ENCODE measurements at regions not wholly inside any gene's neighbourhood (a gene's known extent, or its start where the extent isn't known, plus 50 kb on each side); places are given as distances from the start of the nearest gene placed in this dataset.

DNA sequence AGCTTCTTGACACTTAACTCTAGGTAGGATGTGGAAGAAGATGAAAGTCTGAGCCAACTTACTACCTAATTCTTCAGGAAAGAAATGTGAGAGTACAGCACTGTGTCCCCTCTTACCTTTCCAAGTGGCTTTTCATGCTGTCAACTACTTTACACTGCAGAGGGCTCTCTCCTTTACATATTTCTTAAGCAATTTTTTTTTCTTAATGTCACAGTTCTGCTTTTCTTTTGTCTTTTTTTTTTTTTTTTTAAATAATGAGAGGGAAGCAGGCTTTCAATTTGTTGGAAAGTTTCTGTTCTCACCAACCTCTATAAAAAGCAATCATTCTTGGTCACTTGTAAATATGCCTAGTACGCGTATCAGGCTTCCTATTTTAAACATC is 212.7 kb upstream of the MIR17HG start:
- ATAC-seq (ENCODE audit: low read depth) (no peak), DNase-seq (no peak)
- no peaks in the 10 kb centered on the region for H3K27me3 Mint-ChIP-seq
- CTCF ChIA-PET, result interaction anchor here (0.8 to 1.4 kb wide), 3 partner anchors 10 to 271 kb away, joined by 3 to 4 read pairs (median 3); no protein-coding TSS in a partner anchor
- H3K27ac Mint-ChIP-seq, result no peak overlapping the region
- intact Hi-C loops (cut with micrococcal nuclease), result loop anchor here (1.0 kb wide), 4 partner anchors 114 to 325 kb away; no protein-coding TSS in a partner anchor
- H3K36me3 Mint-ChIP-seq (ENCODE audit: low read depth), result no peaks in the 10 kb centered on the region
- TF ChIP-seq CTCF (IDR thresholded peaks at IDR 0.05), result no peak
- no peaks in the 10 kb centered on the region for H3K4me1 Mint-ChIP-seq
- H3K4me3 Mint-ChIP-seq, result no peak overlapping the region
- no peaks in the 10 kb centered on the region for H3K9me3 Mint-ChIP-seq
- POLR2A ChIA-PET, result no interaction called here

GRCh38 chr13:91135376-91135775 is 212.1 kb upstream of the MIR17HG start:
- DNase-seq, result no peak
- no peak for ATAC-seq (ENCODE audit: low read depth)
- H3K27me3 Mint-ChIP-seq, result no peaks in the 10 kb centered on the region
- CTCF ChIA-PET, result interaction anchor here (0.8 to 1.4 kb wide), 3 partner anchors 11 to 585 kb away, joined by 3 to 4 read pairs (median 4); no protein-coding TSS in a partner anchor
- TF ChIP-seq CTCF (IDR thresholded peaks at IDR 0.05), result no peak
- H3K36me3 Mint-ChIP-seq (ENCODE audit: low read depth), result no peaks in the 10 kb centered on the region
- H3K27ac Mint-ChIP-seq, result no peak overlapping the region
- H3K9me3 Mint-ChIP-seq, result no peaks in the 10 kb centered on the region
- no peaks in the 10 kb centered on the region for H3K4me1 Mint-ChIP-seq
- POLR2A ChIA-PET, result no interaction called here
- intact Hi-C loops (cut with micrococcal nuclease), result loop anchor here (1.0 kb wide), 1 partner anchor 324 kb away; no protein-coding TSS in a partner anchor
- H3K4me3 Mint-ChIP-seq, result no peak overlapping the region

- intact Hi-C loops (cut with micrococcal nuclease), result loop anchor here (1.0 kb wide), 1 partner anchor 323 kb away; no protein-coding TSS in a partner anchor
- ATAC-seq (ENCODE audit: low read depth) (no peak), DNase-seq (no peak)
- Mint-ChIP-seq H3K4me3 (no peak overlapping the region), H3K27me3 (no peaks in the 10 kb centered on the region), H3K4me1 (no peaks in the 10 kb centered on the region), H3K9me3 (no peaks in the 10 kb centered on the region), H3K27ac (no peak overlapping the region), H3K36me3 (ENCODE audit: low read depth) (no peaks in the 10 kb centered on the region)
- TF ChIP-seq CTCF (IDR thresholded peaks at IDR 0.05), result no peak
- ChIA-PET CTCF (interaction anchor here (0.8 kb wide), 1 partner anchor 584 kb away, joined by 4 read pairs; no protein-coding TSS in a partner anchor), POLR2A (no interaction called here)
Measured at GRCh38 chr13:91135968-91136367, 211.5 kb upstream of the MIR17HG start.

DNA sequence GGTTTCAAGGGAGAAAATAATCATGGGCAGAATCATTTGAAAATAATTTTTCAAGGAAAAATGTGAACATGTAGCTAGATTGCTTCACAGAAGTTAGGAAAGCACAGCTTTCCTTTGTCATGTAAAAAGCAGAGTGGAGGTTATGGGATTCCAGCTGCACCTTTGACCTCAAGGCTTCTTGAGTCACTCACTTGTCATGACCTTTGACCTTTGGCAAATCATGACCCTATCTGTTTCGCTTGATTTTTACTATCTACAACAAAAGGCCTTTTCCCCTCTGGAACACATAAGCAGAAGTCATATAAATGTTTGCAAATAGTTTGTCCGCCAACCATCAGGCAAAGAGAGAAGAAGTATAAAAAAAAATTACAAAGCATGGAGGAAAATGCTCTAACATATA is 210.7 kb upstream of the MIR17HG start:
- CTCF ChIA-PET, result no interaction called here
- no peak for ATAC-seq (ENCODE audit: low read depth)
- no peaks in the 10 kb centered on the region for H3K36me3 Mint-ChIP-seq (ENCODE audit: low read depth)
- no peak overlapping the region for H3K4me3 Mint-ChIP-seq
- no peaks in the 10 kb centered on the region for H3K27me3 Mint-ChIP-seq
- DNase-seq, result no peak
- H3K9me3 Mint-ChIP-seq, result no peaks in the 10 kb centered on the region
- H3K4me1 Mint-ChIP-seq, result no peaks in the 10 kb centered on the region
- H3K27ac Mint-ChIP-seq, result no peak overlapping the region
- intact Hi-C loops (cut with micrococcal nuclease), result no loop called here
- POLR2A ChIA-PET, result no interaction called here
- TF ChIP-seq CTCF (IDR thresholded peaks at IDR 0.05), result no peak

DNA sequence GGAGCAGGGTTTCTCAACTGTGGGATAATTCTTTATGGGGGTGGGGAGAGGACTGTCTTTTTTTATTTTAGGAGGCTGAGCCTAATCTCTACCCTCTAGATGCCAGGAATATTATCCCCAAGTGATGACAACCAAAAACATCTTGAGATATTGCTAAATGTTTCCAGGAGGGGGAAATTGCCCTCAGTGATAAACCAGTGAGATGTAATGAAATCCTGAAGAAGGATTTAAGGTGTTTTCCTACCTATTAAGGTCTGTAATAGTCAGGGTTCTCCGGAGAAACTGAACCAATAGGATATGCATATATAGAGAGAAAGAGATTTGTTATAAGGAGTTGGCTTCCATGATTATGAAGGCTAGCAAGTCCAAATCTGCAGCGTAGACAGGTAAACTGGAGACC is 208.3 kb upstream of the MIR17HG start:
- no peak for ATAC-seq (ENCODE audit: low read depth)
- no peaks in the 10 kb centered on the region for H3K27me3 Mint-ChIP-seq
- no peak for TF ChIP-seq CTCF (IDR thresholded peaks at IDR 0.05)
- H3K4me3 Mint-ChIP-seq, result no peak overlapping the region
- ChIA-PET CTCF (no interaction called here), POLR2A (no interaction called here)
- H3K4me1 Mint-ChIP-seq, result no peaks in the 10 kb centered on the region
- intact Hi-C loops (cut with micrococcal nuclease), result no loop called here
- no peaks in the 10 kb centered on the region for H3K36me3 Mint-ChIP-seq (ENCODE audit: low read depth)
- no peak for DNase-seq
- no peak overlapping the region for H3K27ac Mint-ChIP-seq
- no peaks in the 10 kb centered on the region for H3K9me3 Mint-ChIP-seq
